ENCODE measurements at regions not wholly inside any gene's neighbourhood (a gene's known extent, or its start where the extent isn't known, plus 50 kb on each side); places are given as distances from the start of the nearest gene placed in this dataset.
A peak's percentile ranks its signal among the peaks of the same experiment; 100 is the strongest.

- Mint-ChIP-seq H3K27ac (ENCODE audit: unreplicated experiment) (no peak overlapping the region), H3K4me1 (ENCODE audit: low read depth, unreplicated experiment) (peaks cover 25% of the 10 kb centered on the region), H3K4me3 (ENCODE audit: low read depth, unreplicated experiment) (no peak overlapping the region), H3K9me3 (ENCODE audit: low read depth, unreplicated experiment) (no peaks in the 10 kb centered on the region), H3K36me3 (ENCODE audit: insufficient read depth, unreplicated experiment) (no peaks in the 10 kb centered on the region), H3K27me3 (ENCODE audit: unreplicated experiment) (peaks cover 19% of the 10 kb centered on the region)
- BruUV-seq (replicated peaks) = no TSS peak
- DNase-seq = no peak
- CTCF ChIA-PET = no interaction called here
- intact Hi-C loops (cut with micrococcal nuclease; ENCODE audit: unreplicated experiment) = no loop called here
- TF ChIP-seq CTCF (IDR thresholded peaks at IDR 0.05; ENCODE audit: unreplicated experiment) = no peak
Measured at GRCh38 chr20:47860049-47860830, 75.0 kb upstream of the SULF2 start.

- Mint-ChIP-seq H3K9me3 (ENCODE audit: low read depth, unreplicated experiment) (no peaks in the 10 kb centered on the region), H3K4me1 (ENCODE audit: low read depth, unreplicated experiment) (peaks cover 35% of the 10 kb centered on the region), H3K36me3 (ENCODE audit: insufficient read depth, unreplicated experiment) (no peaks in the 10 kb centered on the region), H3K27ac (ENCODE audit: unreplicated experiment) (no peak overlapping the region), H3K4me3 (ENCODE audit: low read depth, unreplicated experiment) (no peak overlapping the region), H3K27me3 (ENCODE audit: unreplicated experiment) (peaks cover 16% of the 10 kb centered on the region)
- no peak for TF ChIP-seq CTCF (IDR thresholded peaks at IDR 0.05; ENCODE audit: unreplicated experiment)
- intact Hi-C loops (cut with micrococcal nuclease; ENCODE audit: unreplicated experiment) = loop anchor here (5.0 kb wide), 1 partner anchor 72 kb away; the partner anchor contains the start of gene SULF2
- no TSS peak for BruUV-seq (replicated peaks)
- CTCF ChIA-PET = no interaction called here
- DNase-seq = no peak
Measured at GRCh38 chr20:47859278-47859677, 74.0 kb upstream of the SULF2 start.

GRCh38 chr20:47857569-47858464 lies 72.5 kb upstream of the SULF2 start:
- no peak for TF ChIP-seq CTCF (IDR thresholded peaks at IDR 0.05; ENCODE audit: unreplicated experiment)
- Mint-ChIP-seq H3K27ac (ENCODE audit: unreplicated experiment) (peak overlapping the region; percentile 40), H3K9me3 (ENCODE audit: low read depth, unreplicated experiment) (no peaks in the 10 kb centered on the region), H3K27me3 (ENCODE audit: unreplicated experiment) (peaks cover 2% of the 10 kb centered on the region), H3K4me3 (ENCODE audit: low read depth, unreplicated experiment) (no peak overlapping the region), H3K36me3 (ENCODE audit: insufficient read depth, unreplicated experiment) (no peaks in the 10 kb centered on the region), H3K4me1 (ENCODE audit: low read depth, unreplicated experiment) (peaks cover 30% of the 10 kb centered on the region)
- no peak for DNase-seq
- CTCF ChIA-PET = no interaction called here
- no TSS peak for BruUV-seq (replicated peaks)
- intact Hi-C loops (cut with micrococcal nuclease; ENCODE audit: unreplicated experiment) = loop anchor here (2.0 to 5.0 kb wide), 2 partner anchors 71 to 763 kb away; partner anchors contain the start of gene SULF2

- Mint-ChIP-seq H3K36me3 (ENCODE audit: insufficient read depth, unreplicated experiment) (no peaks in the 10 kb centered on the region), H3K4me1 (ENCODE audit: low read depth, unreplicated experiment) (peaks cover 30% of the 10 kb centered on the region), H3K4me3 (ENCODE audit: low read depth, unreplicated experiment) (no peak overlapping the region), H3K9me3 (ENCODE audit: low read depth, unreplicated experiment) (no peaks in the 10 kb centered on the region), H3K27ac (ENCODE audit: unreplicated experiment) (peak overlapping the region; percentile 40), H3K27me3 (ENCODE audit: unreplicated experiment) (no peaks in the 10 kb centered on the region)
- no peak for TF ChIP-seq CTCF (IDR thresholded peaks at IDR 0.05; ENCODE audit: unreplicated experiment)
- no TSS peak for BruUV-seq (replicated peaks)
- intact Hi-C loops (cut with micrococcal nuclease; ENCODE audit: unreplicated experiment) = loop anchor here (2.0 to 5.0 kb wide), 2 partner anchors 70 to 764 kb away; partner anchors contain the start of gene SULF2
- DNase-seq = no peak
- CTCF ChIA-PET = no interaction called here
Measured at GRCh38 chr20:47857187-47857568, 71.9 kb upstream of the SULF2 start.
